K562 (cell line): ENCODE measurements at regions not wholly inside any gene's neighbourhood (a gene's known extent, or its start where the extent isn't known, plus 50 kb on each side); places are given as distances from the start of the nearest gene placed in this dataset.

ENCODE experiments used
- ATAC-seq: fragments of 200-7000 bp; cut with Tn5 transposase; 3 replicates; pipeline ENCODE4 v1.9.1; 2020; ENCODE audit warnings: moderate library complexity
- BruUV-seq: library from RNA; stranded (reverse); fragments of 400-500 nt; replicated peaks from 2 replicates; lab custom pipeline; 2021; lab: Mats Ljungman, UMichigan
- CTCF ChIA-PET: fragments of 300-600 bp; formaldehyde crosslinking; extraction: SDS; loops from one replicate; lab custom pipeline; 2021; ENCODE audit warnings: low intra/inter-chr PET ratio; lab: Yijun Ruan, JAX
- POLR2A ChIA-PET: fragments of 300-600, 350-650 bp; sonication (Branson Sonifier 250); formaldehyde crosslinking; extraction: SDS; loops from one replicate; lab custom pipeline; 2021; ENCODE audit warnings: antibody characterized with exemption, inconsistent platforms; lab: Yijun Ruan, JAX
- DNase-seq, 4 experiments: peaks; one replicate each; pipeline versions ENCODE4 v3.0.0 to v3.0.0-alpha.2; 2011 to 2018; ENCODE audit warnings: low spot score in 3 of 4, mixed read lengths in 3 of 4; ENCODE audit errors: extremely low read depth in 1 of 4
- FAIRE-seq: peaks from 2 replicates; lab custom pipeline; 2011; peaks lifted over from hg19 to GRCh38; lab: Jason Lieb, UNC
- H2AFZ ChIP-seq: 2 replicates; pipeline ENCODE4 v1.6.0; 2011; ENCODE audit warnings: low read depth, low read length, control low read depth, inconsistent platforms
- H3K27ac ChIP-seq: fragments of 200-600 bp; 3 replicates; pipeline ENCODE4 v1.8.0; 2011; ENCODE audit warnings: low read depth, mild to moderate bottlenecking, control low read depth, inconsistent platforms, low read length, moderate library complexity, mixed read lengths; ENCODE audit errors: extremely low read depth
- H3K27me3 ChIP-seq, 2 experiments: fragments of 300-600 bp in 1 of 2; 2 replicates in 1 of 2; 3 replicates in 1 of 2; pipeline versions ENCODE4 v1.6.0 to v1.8.0; 2011; ENCODE audit warnings: inconsistent platforms in 2 of 2, low read length in 2 of 2, mild to moderate bottlenecking in 1 of 2, mixed read lengths in 1 of 2, moderate library complexity in 1 of 2; ENCODE audit not compliant: control insufficient read depth in 2 of 2, insufficient read depth in 2 of 2
- H3K36me3 ChIP-seq: fragments of 300-600 bp; 3 replicates; pipeline ENCODE4 v1.8.0; 2011; ENCODE audit warnings: mild to moderate bottlenecking, low read length, inconsistent platforms; ENCODE audit not compliant: control insufficient read depth, insufficient read depth
- H3K4me1 ChIP-seq, 2 experiments: fragments of 200-600 bp in 1 of 2; replicated peaks in 1 of 2; 2 replicates in 1 of 2; 3 replicates in 1 of 2; pipeline versions ENCODE4 v1.5.1 to v1.8.0; 2011; ENCODE audit warnings: inconsistent platforms in 2 of 2, low read length in 2 of 2, mild to moderate bottlenecking in 1 of 2, mixed read lengths in 1 of 2, moderate library complexity in 1 of 2; ENCODE audit not compliant: control insufficient read depth in 2 of 2, insufficient read depth in 2 of 2
- H3K4me2 ChIP-seq: 2 replicates; pipeline ENCODE4 v1.6.1; 2011; ENCODE audit warnings: low read length, control low read depth, inconsistent platforms, mixed read lengths; ENCODE audit not compliant: insufficient read depth
- H3K4me3 ChIP-seq: fragments of 200-600 bp; sonication (generic), shearing (Covaris generic); 2 replicates; pipeline ENCODE4 v1.5.1; 2016; ENCODE audit warnings: control low read depth, inconsistent platforms
- H3K79me2 ChIP-seq: fragments of 200-600 bp; 3 replicates; pipeline ENCODE4 v1.8.0; 2011; ENCODE audit warnings: low read length, inconsistent platforms; ENCODE audit not compliant: control insufficient read depth, insufficient read depth
- H3K9ac ChIP-seq, 2 experiments: 2 replicates each; pipeline versions ENCODE4 v1.6.0 to v1.6.1; 2011; ENCODE audit warnings: low read depth in 2 of 2, low read length in 2 of 2, control low read depth in 1 of 2, inconsistent platforms in 1 of 2, mild to moderate bottlenecking in 1 of 2, mixed read lengths in 1 of 2; ENCODE audit not compliant: insufficient read depth in 1 of 2
- H3K9me1 ChIP-seq: one replicate; pipeline ENCODE4 v1.6.0; 2011; ENCODE audit warnings: inconsistent platforms, mild to moderate bottlenecking, low read length, moderate library complexity; ENCODE audit not compliant: control insufficient read depth, insufficient read depth
- H3K9me3 ChIP-seq: replicated peaks from 2 replicates; pipeline ENCODE4 v1.5.1; 2011; ENCODE audit warnings: low read depth, low read length, inconsistent platforms; ENCODE audit not compliant: control insufficient read depth, insufficient read depth
- H4K20me1 ChIP-seq: replicated peaks from 2 replicates; pipeline ENCODE4 v1.6.1; 2011; ENCODE audit warnings: low read length, inconsistent platforms, mixed read lengths; ENCODE audit not compliant: control insufficient read depth, insufficient read depth
- ETV6 ChIP-seq, 3 experiments: fragments of 150-350 bp in 1 of 3; sonication (generic) in 1 of 3; formaldehyde crosslinking in 1 of 3; IDR thresholded peaks; 2 replicates each; pipeline versions ENCODE4 v1.6.1 to v1.8.0; 2014 to 2022; ENCODE audit warnings: borderline replicate concordance in 2 of 3, low read depth in 2 of 3, antibody characterized with exemption in 1 of 3, low read length in 1 of 3, mild to moderate bottlenecking in 1 of 3, missing genetic modification reagents in 1 of 3
- MAZ ChIP-seq, 2 experiments: fragments of 450-650 bp in 1 of 2; sonication (generic) in 1 of 2; formaldehyde crosslinking; IDR thresholded peaks in 1 of 2; conservative IDR thresholded peaks in 1 of 2; 2 replicates each; pipeline versions ENCODE4 v1.4.0 to v1.5.0; 2020; ENCODE audit warnings: mild to moderate bottlenecking in 1 of 2, missing genetic modification reagents in 1 of 2
- NCOR1 ChIP-seq: fragments of 450-650 bp; IDR thresholded peaks from 2 replicates; pipeline ENCODE4 v1.6.1; 2016; ENCODE audit warnings: mild to moderate bottlenecking, moderate library complexity
- SNIP1 ChIP-seq: fragments of 450-650 bp; IDR thresholded peaks from 2 replicates; pipeline ENCODE4 v1.7.1; 2017; ENCODE audit warnings: low read depth, mild to moderate bottlenecking
- ZNF143 ChIP-seq: sonication (generic); formaldehyde crosslinking; IDR thresholded peaks from 2 replicates; pipeline ENCODE4 v1.9.0; 2022; ENCODE audit warnings: mild to moderate bottlenecking, missing genetic modification reagents
- ZNF224 ChIP-seq: sonication (generic); formaldehyde crosslinking; IDR thresholded peaks from 2 replicates; pipeline ENCODE4 v1.8.0; 2022; ENCODE audit warnings: mild to moderate bottlenecking, missing genetic modification reagents
- ZNF354B ChIP-seq: fragments of 250-450 bp; sonication (Bioruptor Pico); IDR thresholded peaks from 2 replicates; pipeline ENCODE4 v1.4.0; 2020
- WGBS: fragments of 100-300 bp; shearing (Covaris generic); methylation state at CpG from one replicate; pipeline ENCODE4 v1.1.6; 2016; ENCODE audit warnings: low coverage, mixed read lengths; ENCODE audit not compliant: insufficient coverage; ENCODE audit errors: missing lambda C conversion rate; 5-methylcytosine and 5-hydroxymethylcytosine counted together
- in situ Hi-C: fragments of 300-500 bp; cut with MboI; formaldehyde crosslinking; loops from 4 replicates; pipeline ENCODE4 v1.15.0; 2018; ENCODE audit warnings: inconsistent platforms, mixed read lengths
- intact Hi-C: fragments of 100-400 bp; cut with micrococcal nuclease; formaldehyde crosslinking; loops from 2 replicates; pipeline ENCODE4 v1.14.2; 2022
- TF ChIP-seq, protein P1 (sequence below): sonication (generic); formaldehyde crosslinking; IDR thresholded peaks from 2 replicates; pipeline ENCODE4 v1.8.0; 2023; ENCODE audit warnings: missing genetic modification reagents, mild to moderate bottlenecking, borderline replicate concordance
- TF ChIP-seq, protein P2 (sequence below): fragments of 250-450 bp; sonication (Bioruptor Pico); IDR thresholded peaks from 2 replicates; pipeline ENCODE4 v1.8.0; 2021; ENCODE audit warnings: moderate library complexity, mild to moderate bottlenecking, inconsistent platforms

DNA sequence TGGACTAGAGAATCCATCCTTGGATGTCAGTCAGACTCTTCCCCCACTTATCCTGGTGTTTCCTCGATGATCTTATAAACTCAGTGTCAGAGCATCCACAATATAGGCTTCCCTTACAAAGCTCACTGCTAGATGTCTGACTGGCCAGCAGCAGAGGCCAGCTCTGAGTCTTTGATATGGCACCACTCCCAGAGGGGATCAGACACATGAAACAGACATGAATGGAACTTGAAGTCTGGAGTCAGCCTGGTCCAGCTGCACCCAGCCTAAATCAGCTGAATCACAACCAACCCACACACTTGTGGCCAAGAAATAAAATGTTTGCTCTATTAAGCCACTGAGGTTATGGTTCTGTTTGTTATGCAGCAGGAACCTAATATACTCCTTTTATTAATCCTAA is 129.6 kb upstream of the MED14 start (continued):
- TF ChIP-seq, protein P1, sequence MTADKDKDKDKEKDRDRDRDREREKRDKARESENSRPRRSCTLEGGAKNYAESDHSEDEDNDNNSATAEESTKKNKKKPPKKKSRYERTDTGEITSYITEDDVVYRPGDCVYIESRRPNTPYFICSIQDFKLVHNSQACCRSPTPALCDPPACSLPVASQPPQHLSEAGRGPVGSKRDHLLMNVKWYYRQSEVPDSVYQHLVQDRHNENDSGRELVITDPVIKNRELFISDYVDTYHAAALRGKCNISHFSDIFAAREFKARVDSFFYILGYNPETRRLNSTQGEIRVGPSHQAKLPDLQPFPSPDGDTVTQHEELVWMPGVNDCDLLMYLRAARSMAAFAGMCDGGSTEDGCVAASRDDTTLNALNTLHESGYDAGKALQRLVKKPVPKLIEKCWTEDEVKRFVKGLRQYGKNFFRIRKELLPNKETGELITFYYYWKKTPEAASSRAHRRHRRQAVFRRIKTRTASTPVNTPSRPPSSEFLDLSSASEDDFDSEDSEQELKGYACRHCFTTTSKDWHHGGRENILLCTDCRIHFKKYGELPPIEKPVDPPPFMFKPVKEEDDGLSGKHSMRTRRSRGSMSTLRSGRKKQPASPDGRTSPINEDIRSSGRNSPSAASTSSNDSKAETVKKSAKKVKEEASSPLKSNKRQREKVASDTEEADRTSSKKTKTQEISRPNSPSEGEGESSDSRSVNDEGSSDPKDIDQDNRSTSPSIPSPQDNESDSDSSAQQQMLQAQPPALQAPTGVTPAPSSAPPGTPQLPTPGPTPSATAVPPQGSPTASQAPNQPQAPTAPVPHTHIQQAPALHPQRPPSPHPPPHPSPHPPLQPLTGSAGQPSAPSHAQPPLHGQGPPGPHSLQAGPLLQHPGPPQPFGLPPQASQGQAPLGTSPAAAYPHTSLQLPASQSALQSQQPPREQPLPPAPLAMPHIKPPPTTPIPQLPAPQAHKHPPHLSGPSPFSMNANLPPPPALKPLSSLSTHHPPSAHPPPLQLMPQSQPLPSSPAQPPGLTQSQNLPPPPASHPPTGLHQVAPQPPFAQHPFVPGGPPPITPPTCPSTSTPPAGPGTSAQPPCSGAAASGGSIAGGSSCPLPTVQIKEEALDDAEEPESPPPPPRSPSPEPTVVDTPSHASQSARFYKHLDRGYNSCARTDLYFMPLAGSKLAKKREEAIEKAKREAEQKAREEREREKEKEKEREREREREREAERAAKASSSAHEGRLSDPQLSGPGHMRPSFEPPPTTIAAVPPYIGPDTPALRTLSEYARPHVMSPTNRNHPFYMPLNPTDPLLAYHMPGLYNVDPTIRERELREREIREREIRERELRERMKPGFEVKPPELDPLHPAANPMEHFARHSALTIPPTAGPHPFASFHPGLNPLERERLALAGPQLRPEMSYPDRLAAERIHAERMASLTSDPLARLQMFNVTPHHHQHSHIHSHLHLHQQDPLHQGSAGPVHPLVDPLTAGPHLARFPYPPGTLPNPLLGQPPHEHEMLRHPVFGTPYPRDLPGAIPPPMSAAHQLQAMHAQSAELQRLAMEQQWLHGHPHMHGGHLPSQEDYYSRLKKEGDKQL (CRISPR knock-in tag), result no peak
- TF ChIP-seq ZNF143 (CRISPR knock-in tag) (no peak), MAZ (CRISPR knock-in tag; conservative IDR thresholded peaks at IDR 0.05 in 1 of 2, IDR thresholded peaks at IDR 0.05 in 1 of 2) (no peak), ZNF224 (CRISPR knock-in tag) (no peak)

DNA sequence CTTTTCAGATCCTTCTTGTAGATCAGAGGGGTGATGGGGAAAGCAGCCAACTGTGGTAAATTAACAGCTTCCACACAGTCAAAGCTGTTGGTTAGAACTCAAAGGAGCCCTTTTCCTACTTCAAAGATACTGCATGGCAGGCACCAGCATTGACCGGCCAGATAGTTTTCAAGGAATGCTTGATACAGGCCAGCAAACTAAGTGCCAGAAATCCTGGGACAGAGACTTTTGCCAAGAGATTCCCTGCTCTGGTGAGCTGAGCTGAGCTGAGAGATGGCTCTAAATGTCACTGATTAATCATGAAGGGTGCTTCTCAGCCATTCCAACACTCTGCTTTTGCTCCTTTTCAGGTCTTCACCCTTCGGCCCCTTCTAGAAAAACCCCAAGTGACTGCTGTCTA is 131.6 kb upstream of the MED14 start:
- in situ Hi-C loops, result no loop called here
- WGBS, result 38% methylated on average over 2 of the region's 2 CpGs
- Histone ChIP-seq H3K27me3 (no peaks in the 10 kb centered on the region), H3K4me3 (no peak overlapping the region), H3K4me1 (no peaks in the 10 kb centered on the region), H3K9me3 (no peaks in the 10 kb centered on the region), H3K4me2 (no peak overlapping the region), H3K9ac (no peak overlapping the region), H3K27ac (no peak overlapping the region), H4K20me1 (no peaks in the 10 kb centered on the region), H3K9me1 (no peaks in the 10 kb centered on the region), H2AFZ (no peak overlapping the region), H3K36me3 (no peaks in the 10 kb centered on the region), H3K79me2 (no peaks in the 10 kb centered on the region)
- no peak for TF ChIP-seq NCOR1
- TF ChIP-seq ETV6 (IDR thresholded peaks at IDR 0.05; ENCODE audit: borderline replicate concordance in 1 of 2, low read depth in 2 of 2, low read length in 1 of 2), result no peak
- TF ChIP-seq ETV6 (CRISPR knock-in tag; IDR thresholded peaks at IDR 0.05; ENCODE audit: borderline replicate concordance), result no peak
- TF ChIP-seq SNIP1, result no peak
- TF ChIP-seq ZNF354B (CRISPR knock-in tag), result no peak
- TF ChIP-seq, protein P2, sequence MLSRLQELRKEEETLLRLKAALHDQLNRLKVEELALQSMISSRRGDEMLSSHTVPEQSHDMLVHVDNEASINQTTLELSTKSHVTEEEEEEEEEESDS (CRISPR knock-in tag), result no peak
- ChIA-PET CTCF (no interaction called here), POLR2A (interaction anchor here (0.6 kb wide), 1 partner anchor 53 kb away, joined by 3 read pairs; no protein-coding TSS in a partner anchor)
- intact Hi-C loops, result no loop called here
- DNase-seq, result no peak
- no TSS peak for BruUV-seq
- no peak for FAIRE-seq
- no peak for ATAC-seq
